HL-60 (cell line): ENCODE measurements at regions not wholly inside any gene's neighbourhood (a gene's known extent, or its start where the extent isn't known, plus 50 kb on each side); places are given as distances from the start of the nearest gene placed in this dataset.

ENCODE experiments used
- DNase-seq, 2 experiments: peaks; one replicate each; pipeline ENCODE4 v3.0.0-alpha.2; 2010 to 2020; ENCODE audit warnings: low read depth in 1 of 2, low spot score in 1 of 2
- H3K27ac ChIP-seq: fragments of 250-450 bp; sonication (Bioruptor Pico); replicated peaks from 2 replicates; pipeline ENCODE4 v1.5.1; 2020; ENCODE audit warnings: mild to moderate bottlenecking, moderate library complexity
- H3K27me3 ChIP-seq: fragments of 250-450 bp; sonication (Bioruptor Pico); 2 replicates; pipeline ENCODE4 v1.5.1; 2021; ENCODE audit warnings: mild to moderate bottlenecking, moderate library complexity; ENCODE audit not compliant: insufficient read depth, poor library complexity, severe bottlenecking
- H3K4me3 ChIP-seq: replicated peaks from 2 replicates; pipeline ENCODE4 v1.5.1; 2011; ENCODE audit warnings: mild to moderate bottlenecking, control low read depth, low read length; ENCODE audit not compliant: insufficient read depth
- CTCF ChIP-seq: IDR thresholded peaks from one replicate; pipeline ENCODE4 v1.5.1; 2011; ENCODE audit warnings: low read length, control low read depth, inconsistent platforms; ENCODE audit not compliant: insufficient read depth
- GABPA ChIP-seq: IDR thresholded peaks from 2 replicates; pipeline ENCODE4 v1.6.1; 2012; ENCODE audit warnings: low read depth
- POLR2AphosphoS5 ChIP-seq: IDR thresholded peaks from 2 replicates; pipeline ENCODE4 v1.6.1; 2012; ENCODE audit warnings: low read depth
- REST ChIP-seq: IDR thresholded peaks from 2 replicates; pipeline ENCODE4 v1.6.1; 2012; ENCODE audit warnings: low read depth; ENCODE audit not compliant: insufficient replicate concordance
- SPI1 ChIP-seq: IDR thresholded peaks from 2 replicates; pipeline ENCODE4 v1.6.1; 2012; ENCODE audit warnings: low read depth, mild to moderate bottlenecking, borderline replicate concordance

- no peak for TF ChIP-seq POLR2AphosphoS5
- no peak for TF ChIP-seq GABPA
- TF ChIP-seq REST: no peak
- no peak for TF ChIP-seq SPI1
- no peak for TF ChIP-seq CTCF
- no peak overlapping the region for H3K4me3 ChIP-seq
- DNase-seq: no peak
- H3K27me3 ChIP-seq: no peaks in the 10 kb centered on the region
- no peak overlapping the region for H3K27ac ChIP-seq
Measured at GRCh38 chr7:91323626-91324158, 59.5 kb downstream of the FZD1 start.

- Histone ChIP-seq H3K4me3 (no peak overlapping the region), H3K27ac (no peak overlapping the region), H3K27me3 (no peaks in the 10 kb centered on the region)
- DNase-seq: no peak
- no peak for TF ChIP-seq GABPA
- no peak for TF ChIP-seq REST
- no peak for TF ChIP-seq CTCF
- no peak for TF ChIP-seq POLR2AphosphoS5
- no peak for TF ChIP-seq SPI1
Measured at GRCh38 chr7:91324663-91325062, 60.4 kb downstream of the FZD1 start.

GRCh38 chr7:91325726-91326125 is 61.5 kb downstream of the FZD1 start:
- H3K4me3 ChIP-seq: no peak overlapping the region
- no peak overlapping the region for H3K27ac ChIP-seq
- H3K27me3 ChIP-seq: no peaks in the 10 kb centered on the region
- no peak for DNase-seq
- no peak for TF ChIP-seq POLR2AphosphoS5
- peak; percentile 94 for TF ChIP-seq SPI1
- TF ChIP-seq CTCF: no peak

GRCh38 chr7:91326516-91327199 is 62.4 kb downstream of the FZD1 start:
- DNase-seq: no peak
- peak overlapping the region; percentile 14; the same call in 1 of the 2 replicates for H3K27ac ChIP-seq
- TF ChIP-seq CTCF (no peak), GABPA (no peak)
- no peaks in the 10 kb centered on the region for H3K27me3 ChIP-seq
- H3K4me3 ChIP-seq: no peak overlapping the region
